OCI-LY1 (cell line): ENCODE measurements at regions not wholly inside any gene's neighbourhood (a gene's known extent, or its start where the extent isn't known, plus 50 kb on each side); places are given as distances from the start of the nearest gene placed in this dataset.

Source experiments
- H2AFZ ChIP-seq: fragments of 200-600 bp; sonication (generic), shearing (Covaris generic); 2 replicates; pipeline ENCODE4 v1.6.0; 2014; ENCODE audit warnings: antibody characterized with exemption, mild to moderate bottlenecking, low read length
- H3F3A ChIP-seq: fragments of 200-600 bp; sonication (generic), shearing (Covaris generic); 2 replicates; pipeline ENCODE4 v1.6.0; 2014; ENCODE audit warnings: mild to moderate bottlenecking, antibody characterized with exemption, low read length, moderate library complexity; ENCODE audit not compliant: insufficient read depth
- H3K27ac ChIP-seq: fragments of 200-600 bp; sonication (generic); 2 replicates; pipeline ENCODE4 v1.5.1; 2014; ENCODE audit warnings: low read length, mixed run types, mild to moderate bottlenecking, low read depth; ENCODE audit not compliant: poor library complexity, severe bottlenecking
- H3K27me3 ChIP-seq: fragments of 200-600 bp; sonication (generic); 2 replicates; pipeline ENCODE4 v1.6.0; 2014; ENCODE audit warnings: antibody characterized with exemption, mild to moderate bottlenecking, low read length, moderate library complexity; ENCODE audit not compliant: insufficient read depth
- H3K36me3 ChIP-seq: fragments of 200-600 bp; sonication (generic); 2 replicates; pipeline ENCODE4 v1.6.1; 2014; ENCODE audit warnings: mild to moderate bottlenecking, antibody characterized with exemption, low read length, moderate library complexity, mixed read lengths; ENCODE audit not compliant: insufficient read depth
- H3K4me1 ChIP-seq: fragments of 200-600 bp; sonication (generic); 2 replicates; pipeline ENCODE4 v1.5.1; 2014; ENCODE audit warnings: mild to moderate bottlenecking, low read length, moderate library complexity; ENCODE audit not compliant: insufficient read depth, severe bottlenecking
- H3K4me2 ChIP-seq: fragments of 200-600 bp; sonication (generic), shearing (Covaris generic); 2 replicates; pipeline ENCODE4 v1.6.1; 2014; ENCODE audit warnings: low read length
- H3K4me3 ChIP-seq: fragments of 200-600 bp; sonication (generic); 2 replicates; pipeline ENCODE4 v1.5.1; 2014; ENCODE audit warnings: low read length, low read depth, mild to moderate bottlenecking, mixed read lengths; ENCODE audit not compliant: poor library complexity, severe bottlenecking
- H3K79me2 ChIP-seq: fragments of 200-600 bp; shearing (Covaris generic); 2 replicates; pipeline ENCODE4 v1.6.1; 2016; ENCODE audit warnings: mixed run types, low read length, mixed read lengths; ENCODE audit not compliant: insufficient read depth
- H3K9ac ChIP-seq: fragments of 200-600 bp; sonication (generic), shearing (Covaris generic); 2 replicates; pipeline ENCODE4 v1.6.1; 2014; ENCODE audit warnings: mild to moderate bottlenecking, low read length, mixed read lengths
- H3K9me2 ChIP-seq: fragments of 200-600 bp; sonication (generic), shearing (Covaris generic); 2 replicates; pipeline ENCODE4 v1.6.1; 2014; ENCODE audit warnings: low read depth, mild to moderate bottlenecking, low read length, mixed read lengths
- H3K9me3 ChIP-seq: fragments of 200-600 bp; shearing (Covaris generic); 2 replicates; pipeline ENCODE4 v1.6.1; 2014; ENCODE audit warnings: low read length, mixed read lengths
- H4K20me1 ChIP-seq: fragments of 200-600 bp; sonication (generic), shearing (Covaris generic); 2 replicates; pipeline ENCODE4 v1.6.0; 2016; ENCODE audit warnings: mild to moderate bottlenecking, low read length; ENCODE audit not compliant: insufficient read depth
- EZH2 ChIP-seq: fragments of 200-600 bp; sonication (generic), shearing (Covaris generic); IDR thresholded peaks from 2 replicates; pipeline ENCODE4 v1.8.0; 2017; ENCODE audit warnings: borderline replicate concordance, mixed run types, mild to moderate bottlenecking, antibody characterized with exemption, low read length, moderate library complexity, mixed read lengths
- TF ChIP-seq, protein P1 (sequence below): fragments of 200-600 bp; sonication (generic), shearing (Covaris generic); IDR thresholded peaks from 2 replicates; pipeline ENCODE4 v1.5.1; 2017; ENCODE audit warnings: mild to moderate bottlenecking, antibody characterized with exemption, low read length, moderate library complexity, mixed read lengths

DNA sequence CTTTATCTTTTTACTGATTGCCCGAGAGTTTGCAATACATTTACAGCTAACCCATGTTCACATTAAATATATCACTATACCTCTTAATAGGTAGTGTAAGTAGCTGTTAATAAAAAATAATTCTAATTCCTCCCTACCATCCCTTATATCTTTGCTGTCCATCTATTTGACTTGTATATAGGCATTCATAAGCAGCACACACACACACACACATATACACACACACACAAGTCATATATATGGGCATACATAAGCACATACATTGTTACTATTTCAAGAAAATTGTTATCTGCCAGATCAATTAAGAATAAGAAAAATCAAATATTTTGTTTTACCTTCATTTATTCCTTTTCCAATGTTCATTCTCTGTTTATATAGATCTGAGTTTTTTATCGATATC lies 176.4 kb downstream of the PPP1R3A start:
- Histone ChIP-seq H3K36me3 (no peaks in the 10 kb centered on the region), H3K9me2 (peaks cover 5% of the 10 kb centered on the region), H4K20me1 (no peaks in the 10 kb centered on the region), H3K4me3 (no peak overlapping the region), H3K4me2 (no peak overlapping the region), H3K79me2 (no peaks in the 10 kb centered on the region), H3K9me3 (no peaks in the 10 kb centered on the region), H3K27ac (no peak overlapping the region), H3K4me1 (no peaks in the 10 kb centered on the region), H3K27me3 (no peaks in the 10 kb centered on the region), H2AFZ (no peak overlapping the region), H3K9ac (no peak overlapping the region), H3F3A (no peaks in the 10 kb centered on the region)
- TF ChIP-seq, protein P1, sequence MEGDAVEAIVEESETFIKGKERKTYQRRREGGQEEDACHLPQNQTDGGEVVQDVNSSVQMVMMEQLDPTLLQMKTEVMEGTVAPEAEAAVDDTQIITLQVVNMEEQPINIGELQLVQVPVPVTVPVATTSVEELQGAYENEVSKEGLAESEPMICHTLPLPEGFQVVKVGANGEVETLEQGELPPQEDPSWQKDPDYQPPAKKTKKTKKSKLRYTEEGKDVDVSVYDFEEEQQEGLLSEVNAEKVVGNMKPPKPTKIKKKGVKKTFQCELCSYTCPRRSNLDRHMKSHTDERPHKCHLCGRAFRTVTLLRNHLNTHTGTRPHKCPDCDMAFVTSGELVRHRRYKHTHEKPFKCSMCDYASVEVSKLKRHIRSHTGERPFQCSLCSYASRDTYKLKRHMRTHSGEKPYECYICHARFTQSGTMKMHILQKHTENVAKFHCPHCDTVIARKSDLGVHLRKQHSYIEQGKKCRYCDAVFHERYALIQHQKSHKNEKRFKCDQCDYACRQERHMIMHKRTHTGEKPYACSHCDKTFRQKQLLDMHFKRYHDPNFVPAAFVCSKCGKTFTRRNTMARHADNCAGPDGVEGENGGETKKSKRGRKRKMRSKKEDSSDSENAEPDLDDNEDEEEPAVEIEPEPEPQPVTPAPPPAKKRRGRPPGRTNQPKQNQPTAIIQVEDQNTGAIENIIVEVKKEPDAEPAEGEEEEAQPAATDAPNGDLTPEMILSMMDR, result no peak
- no peak for TF ChIP-seq EZH2

GRCh38 chr7:113731571-113731970 lies 187.2 kb downstream of the PPP1R3A start:
- Histone ChIP-seq H3K27ac (no peak overlapping the region), H3K79me2 (no peaks in the 10 kb centered on the region), H3K27me3 (no peaks in the 10 kb centered on the region), H3K4me3 (no peak overlapping the region), H3K36me3 (no peaks in the 10 kb centered on the region), H3K9ac (no peak overlapping the region), H4K20me1 (no peaks in the 10 kb centered on the region), H2AFZ (no peak overlapping the region), H3K4me2 (no peak overlapping the region), H3K9me2 (no peaks in the 10 kb centered on the region), H3K4me1 (no peaks in the 10 kb centered on the region), H3F3A (no peaks in the 10 kb centered on the region), H3K9me3 (no peaks in the 10 kb centered on the region)
- TF ChIP-seq EZH2, result no peak
- TF ChIP-seq, protein P1, result no peak

DNA sequence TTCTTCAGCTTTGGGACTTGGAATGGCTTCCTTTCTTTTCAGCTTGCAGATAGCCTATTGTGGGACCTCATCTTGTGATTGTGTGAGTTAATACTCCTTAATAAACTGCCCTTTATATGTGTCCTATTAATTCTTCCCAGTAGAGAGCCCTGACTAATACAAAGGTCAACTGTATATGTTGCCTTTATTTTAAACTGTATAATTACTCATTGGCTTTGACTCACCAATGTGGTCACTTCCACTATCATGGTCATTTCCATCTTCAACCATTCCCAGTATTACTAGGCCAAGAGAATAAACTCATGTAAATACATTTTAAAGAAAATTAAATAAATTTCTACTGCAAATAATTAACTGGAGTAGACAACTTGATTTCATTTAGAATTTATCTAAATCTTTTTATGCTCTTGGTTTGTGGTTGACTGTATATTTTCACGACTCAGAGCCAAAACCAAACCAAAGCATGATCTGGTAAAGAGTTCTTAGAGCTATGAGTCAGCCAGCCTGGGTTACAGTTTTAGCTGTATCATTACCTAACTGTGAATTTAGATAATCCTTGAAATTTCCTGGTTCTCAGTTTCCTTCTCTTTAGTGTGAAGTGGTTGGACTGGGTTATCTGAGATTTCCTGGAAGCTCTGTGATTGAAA lies 188.4 kb downstream of the PPP1R3A start:
- Histone ChIP-seq H3K4me3 (no peak overlapping the region), H4K20me1 (no peaks in the 10 kb centered on the region), H3F3A (no peaks in the 10 kb centered on the region), H3K9me2 (no peaks in the 10 kb centered on the region), H3K9me3 (no peaks in the 10 kb centered on the region), H3K27me3 (no peaks in the 10 kb centered on the region), H3K27ac (no peak overlapping the region), H3K79me2 (no peaks in the 10 kb centered on the region), H2AFZ (no peak overlapping the region), H3K9ac (no peak overlapping the region), H3K4me1 (no peaks in the 10 kb centered on the region), H3K4me2 (no peak overlapping the region), H3K36me3 (no peaks in the 10 kb centered on the region)
- TF ChIP-seq, protein P1, result no peak
- TF ChIP-seq EZH2, result no peak
